MM.1S (cell line): ENCODE measurements at regions not wholly inside any gene's neighbourhood (a gene's known extent, or its start where the extent isn't known, plus 50 kb on each side); places are given as distances from the start of the nearest gene placed in this dataset.
"Not testable (repeated sequence)": the region's sequence is repeated elsewhere in the genome, so short reads cannot be mapped to it uniquely, and the experiment has no call there.

Experiments used
- DNase-seq: peaks from one replicate; pipeline ENCODE4 v3.0.0-alpha.2; 2015
- H2AFZ ChIP-seq: fragments of 300-600 bp; sonication (generic); 2 replicates; pipeline ENCODE4 v1.6.0; 2016; ENCODE audit warnings: antibody characterized with exemption, low read length
- H3F3A ChIP-seq: fragments of 300-600 bp; sonication (generic); 2 replicates; pipeline ENCODE4 v1.6.1; 2016; ENCODE audit warnings: mild to moderate bottlenecking, antibody characterized with exemption, low read length, moderate library complexity, mixed read lengths; ENCODE audit not compliant: insufficient read depth
- H3K27ac ChIP-seq: fragments of 300-600 bp; sonication (generic); 2 replicates; pipeline ENCODE4 v1.5.1; 2016; ENCODE audit warnings: mild to moderate bottlenecking, low read length
- H3K27me3 ChIP-seq: fragments of 300-600 bp; sonication (generic); replicated peaks from 2 replicates; pipeline ENCODE4 v1.6.0; 2016; ENCODE audit warnings: low read length; ENCODE audit not compliant: insufficient read depth
- H3K36me3 ChIP-seq: fragments of 300-600 bp; sonication (generic); replicated peaks from 2 replicates; pipeline ENCODE4 v1.6.1; 2016; ENCODE audit warnings: mild to moderate bottlenecking, low read length, mixed read lengths; ENCODE audit not compliant: insufficient read depth
- H3K4me1 ChIP-seq: fragments of 300-600 bp; sonication (generic); 2 replicates; pipeline ENCODE4 v1.6.1; 2016; ENCODE audit warnings: low read length, mixed read lengths
- H3K4me2 ChIP-seq: fragments of 300-600 bp; sonication (generic); 2 replicates; pipeline ENCODE4 v1.6.0; 2016; ENCODE audit warnings: low read depth, low read length
- H3K4me3 ChIP-seq: fragments of 300-600 bp; sonication (generic); 2 replicates; pipeline ENCODE4 v1.5.1; 2016; ENCODE audit warnings: low read length, mixed read lengths
- H3K79me2 ChIP-seq: fragments of 300-600 bp; sonication (generic); 2 replicates; pipeline ENCODE4 v1.6.1; 2016; ENCODE audit warnings: mixed run types, low read length, mixed read lengths
- H3K9ac ChIP-seq: fragments of 300-600 bp; sonication (generic); 2 replicates; pipeline ENCODE4 v1.6.1; 2016; ENCODE audit warnings: low read length, mixed read lengths
- H3K9me2 ChIP-seq: fragments of 300-600 bp; sonication (generic); replicated peaks from 2 replicates; pipeline ENCODE4 v1.6.1; 2016; ENCODE audit warnings: mild to moderate bottlenecking, low read length, mixed read lengths; ENCODE audit not compliant: insufficient read depth
- H3K9me3 ChIP-seq: fragments of 300-600 bp; sonication (generic); replicated peaks from 2 replicates; pipeline ENCODE4 v1.6.1; 2016; ENCODE audit warnings: mild to moderate bottlenecking, low read length, mixed read lengths; ENCODE audit not compliant: insufficient read depth
- H4K20me1 ChIP-seq: fragments of 300-600 bp; sonication (generic); 2 replicates; pipeline ENCODE4 v1.6.1; 2016; ENCODE audit warnings: mild to moderate bottlenecking, low read length, moderate library complexity, mixed read lengths; ENCODE audit not compliant: insufficient read depth
- EZH2 ChIP-seq: fragments of 300-600 bp; sonication (generic); optimal IDR thresholded peaks from 2 replicates; pipeline ENCODE3; 2017; ENCODE audit warnings: low read depth, mild to moderate bottlenecking, antibody characterized with exemption, low read length, mixed read lengths
- EZH2phosphoT487 ChIP-seq: fragments of 300-600 bp; sonication (generic); IDR thresholded peaks from 2 replicates; pipeline ENCODE4 v1.6.1; 2018; ENCODE audit warnings: antibody characterized with exemption, low read length
- TF ChIP-seq, protein P1 (sequence below): fragments of 300-600 bp; sonication (generic); IDR thresholded peaks from 2 replicates; pipeline ENCODE4 v1.5.1; 2016; ENCODE audit warnings: antibody characterized with exemption, low read length, mixed read lengths

DNA sequence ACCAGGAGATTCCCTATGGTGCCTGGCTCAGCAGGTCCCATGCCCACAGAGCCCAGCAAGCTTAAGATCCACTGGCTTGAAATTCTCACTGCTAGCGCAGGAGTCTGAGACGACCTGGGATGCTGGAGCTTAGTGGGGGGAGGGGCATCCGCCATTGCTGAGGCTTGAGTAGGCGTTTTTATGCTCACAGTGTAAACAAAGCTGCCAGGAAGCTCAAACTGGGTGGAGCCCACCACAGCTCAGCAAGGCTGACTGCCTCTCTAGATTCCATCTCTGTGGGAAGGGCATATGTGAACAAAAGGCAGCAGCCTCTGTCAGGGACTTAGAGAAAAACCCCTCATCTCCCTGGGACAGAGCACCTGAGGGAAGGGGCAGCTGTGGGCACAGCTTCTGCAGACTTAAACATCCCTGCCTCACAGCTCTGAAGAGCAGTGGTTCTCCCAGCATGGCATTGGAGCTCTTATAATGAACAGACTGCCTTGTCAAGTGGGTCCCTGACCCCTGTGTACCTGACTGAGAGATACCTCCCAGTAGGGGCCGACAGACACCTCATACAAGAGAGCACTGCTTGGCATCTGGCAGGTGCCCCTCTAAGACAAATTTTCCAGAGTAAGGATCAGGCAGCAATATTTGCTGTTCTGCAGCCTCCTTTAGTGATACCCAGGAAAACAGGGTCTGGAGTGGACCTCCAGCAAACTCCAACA lies 231.5 kb upstream of the SETMAR start:
- H3K9ac ChIP-seq, result no peak overlapping the region
- H3K4me3 ChIP-seq, result no peak overlapping the region
- H4K20me1 ChIP-seq, result no peaks in the 10 kb centered on the region
- no peaks in the 10 kb centered on the region for H3K79me2 ChIP-seq
- H3K27ac ChIP-seq, result no peak overlapping the region
- no peaks in the 10 kb centered on the region for H3K9me3 ChIP-seq
- no peaks in the 10 kb centered on the region for H3K27me3 ChIP-seq
- TF ChIP-seq, protein P1, sequence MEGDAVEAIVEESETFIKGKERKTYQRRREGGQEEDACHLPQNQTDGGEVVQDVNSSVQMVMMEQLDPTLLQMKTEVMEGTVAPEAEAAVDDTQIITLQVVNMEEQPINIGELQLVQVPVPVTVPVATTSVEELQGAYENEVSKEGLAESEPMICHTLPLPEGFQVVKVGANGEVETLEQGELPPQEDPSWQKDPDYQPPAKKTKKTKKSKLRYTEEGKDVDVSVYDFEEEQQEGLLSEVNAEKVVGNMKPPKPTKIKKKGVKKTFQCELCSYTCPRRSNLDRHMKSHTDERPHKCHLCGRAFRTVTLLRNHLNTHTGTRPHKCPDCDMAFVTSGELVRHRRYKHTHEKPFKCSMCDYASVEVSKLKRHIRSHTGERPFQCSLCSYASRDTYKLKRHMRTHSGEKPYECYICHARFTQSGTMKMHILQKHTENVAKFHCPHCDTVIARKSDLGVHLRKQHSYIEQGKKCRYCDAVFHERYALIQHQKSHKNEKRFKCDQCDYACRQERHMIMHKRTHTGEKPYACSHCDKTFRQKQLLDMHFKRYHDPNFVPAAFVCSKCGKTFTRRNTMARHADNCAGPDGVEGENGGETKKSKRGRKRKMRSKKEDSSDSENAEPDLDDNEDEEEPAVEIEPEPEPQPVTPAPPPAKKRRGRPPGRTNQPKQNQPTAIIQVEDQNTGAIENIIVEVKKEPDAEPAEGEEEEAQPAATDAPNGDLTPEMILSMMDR, result no peak
- DNase-seq, result no peak
- H2AFZ ChIP-seq, result no peak overlapping the region
- no peaks in the 10 kb centered on the region for H3K4me1 ChIP-seq
- no peaks in the 10 kb centered on the region for H3F3A ChIP-seq
- H3K9me2 ChIP-seq, result no peaks in the 10 kb centered on the region
- no peaks in the 10 kb centered on the region for H3K36me3 ChIP-seq
- H3K4me2 ChIP-seq, result no peak overlapping the region

DNA sequence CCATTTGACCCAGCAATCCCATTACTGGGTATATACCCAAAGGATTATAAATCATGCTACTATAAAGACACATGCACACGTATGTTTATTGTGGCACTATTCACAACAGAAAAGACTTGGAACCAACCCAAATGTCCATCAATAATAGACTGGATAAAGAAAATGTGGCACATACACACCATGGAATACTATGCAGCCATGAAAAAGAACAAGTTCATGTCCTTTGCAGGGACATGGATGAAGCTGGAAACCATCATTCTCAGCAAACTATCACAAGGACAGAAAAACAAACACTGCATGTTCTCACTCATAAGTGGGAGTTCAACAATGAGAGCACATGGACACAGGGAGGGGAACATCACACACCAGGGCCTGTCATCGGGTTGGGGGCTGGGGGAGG lies 225.9 kb upstream of the SETMAR start:
- H3K4me1 ChIP-seq, H3K79me2 ChIP-seq, H3K4me2 ChIP-seq, H4K20me1 ChIP-seq, H3K9ac ChIP-seq, H3K4me3 ChIP-seq, H3K27ac ChIP-seq, H3K9me2 ChIP-seq, H3K27me3 ChIP-seq, H3F3A ChIP-seq, H3K9me3 ChIP-seq, H3K36me3 ChIP-seq, H2AFZ ChIP-seq, DNase-seq: not testable (repeated sequence)

DNA sequence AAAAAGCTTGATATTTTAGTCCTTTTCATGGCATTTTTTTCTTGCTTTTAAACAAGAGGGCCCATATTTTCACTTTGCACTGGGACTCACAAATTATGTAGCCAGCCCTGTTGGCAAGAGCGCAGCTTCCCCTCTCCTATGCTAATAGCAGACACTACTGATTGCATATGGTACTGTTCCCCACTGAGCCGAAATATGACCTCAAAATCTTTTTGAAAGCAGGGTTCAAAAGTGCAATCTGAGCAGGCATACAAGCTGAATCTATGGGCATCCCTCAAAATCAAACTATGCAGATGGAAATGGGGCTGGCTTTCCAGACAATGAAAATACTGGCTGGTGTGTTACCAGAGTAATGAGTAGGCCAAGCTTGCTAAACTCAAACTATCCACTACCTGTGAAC lies 225.2 kb upstream of the SETMAR start:
- DNase-seq, result no peak
- Histone ChIP-seq H2AFZ (no peak overlapping the region), H3K27ac (no peak overlapping the region), H3K79me2 (no peaks in the 10 kb centered on the region), H3K4me3 (no peak overlapping the region), H3K4me2 (no peak overlapping the region), H3K36me3 (no peaks in the 10 kb centered on the region), H3K4me1 (no peaks in the 10 kb centered on the region), H3K9me2 (no peaks in the 10 kb centered on the region), H4K20me1 (no peaks in the 10 kb centered on the region), H3K27me3 (no peaks in the 10 kb centered on the region), H3K9ac (no peak overlapping the region), H3F3A (no peaks in the 10 kb centered on the region), H3K9me3 (no peaks in the 10 kb centered on the region)
- TF ChIP-seq EZH2 (no peak), EZH2phosphoT487 (no peak)
- TF ChIP-seq, protein P1, result no peak

DNA sequence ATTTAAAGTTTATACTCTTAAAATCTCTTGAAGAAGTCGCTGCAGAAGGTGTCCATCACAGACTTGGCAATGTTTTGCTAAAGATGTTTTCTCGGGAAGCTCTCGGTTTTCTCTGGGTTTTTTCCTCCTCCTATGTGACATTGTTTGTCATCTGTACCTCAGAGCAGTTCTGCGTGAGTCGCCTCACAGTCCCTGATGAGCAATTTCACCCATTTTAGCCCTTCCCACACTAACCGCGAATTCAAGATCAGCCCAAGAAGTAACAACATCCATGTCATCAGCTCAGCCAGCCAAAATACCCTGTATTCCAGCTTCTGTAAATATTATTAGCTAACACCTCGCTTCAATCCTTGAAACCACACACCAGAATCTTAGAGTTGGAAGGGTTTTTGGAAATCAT lies 224.3 kb upstream of the SETMAR start:
- Histone ChIP-seq H3K79me2 (no peaks in the 10 kb centered on the region), H3K4me1 (no peaks in the 10 kb centered on the region), H3K36me3 (no peaks in the 10 kb centered on the region), H3K4me3 (no peak overlapping the region), H4K20me1 (no peaks in the 10 kb centered on the region), H3K27ac (no peak overlapping the region), H2AFZ (no peak overlapping the region), H3K27me3 (no peaks in the 10 kb centered on the region), H3F3A (no peaks in the 10 kb centered on the region), H3K9me3 (no peaks in the 10 kb centered on the region), H3K4me2 (no peak overlapping the region), H3K9me2 (no peaks in the 10 kb centered on the region), H3K9ac (no peak overlapping the region)
- TF ChIP-seq, protein P1, result no peak
- TF ChIP-seq EZH2 (no peak), EZH2phosphoT487 (no peak)
- DNase-seq, result no peak
